IMR-90 (cell line): ENCODE measurements at regions not wholly inside any gene's neighbourhood (a gene's known extent, or its start where the extent isn't known, plus 50 kb on each side); places are given as distances from the start of the nearest gene placed in this dataset.

Experiments used
- ATAC-seq: fragments of 200-7000 bp; cut with Tn5 transposase; 2 replicates; pipeline ENCODE4 v1.9.1; 2020; ENCODE audit warnings: low read depth, mild to moderate bottlenecking, moderate library complexity
- BruUV-seq: library from RNA; stranded (reverse); fragments of 400-500 nt; replicated peaks from 2 replicates; lab custom pipeline; 2021; lab: Mats Ljungman, UMichigan
- CTCF ChIA-PET: fragments of 300-600 bp; formaldehyde crosslinking; extraction: SDS; loops from one replicate; lab custom pipeline; 2021; ENCODE audit warnings: antibody characterized with exemption; lab: Yijun Ruan, JAX
- POLR2A ChIA-PET: fragments of 300-600 bp; sonication (Branson Sonifier 250); formaldehyde crosslinking; loops from one replicate; lab custom pipeline; 2022; ENCODE audit warnings: antibody characterized with exemption; ENCODE audit not compliant: unreplicated experiment; lab: Charles Lee
- DNase-seq: peaks from one replicate; pipeline ENCODE4 v3.0.0; 2013
- H2AFZ ChIP-seq: replicated peaks from 2 replicates; pipeline ENCODE3; 2013; ENCODE audit warnings: low read length, mild to moderate bottlenecking; ENCODE audit not compliant: poor library complexity
- H2AK5ac ChIP-seq: 2 replicates; pipeline ENCODE4 v1.6.1; 2013; ENCODE audit warnings: low read depth, low read length, inconsistent platforms
- H2AK9ac ChIP-seq: replicated peaks from 2 replicates; pipeline ENCODE3; 2013; ENCODE audit warnings: mild to moderate bottlenecking, low read depth, low read length, moderate library complexity; ENCODE audit not compliant: poor library complexity
- H2BK120ac ChIP-seq: 2 replicates; pipeline ENCODE4 v1.6.1; 2013; ENCODE audit warnings: low read depth, low read length, inconsistent platforms
- H2BK15ac ChIP-seq: 3 replicates; pipeline ENCODE4 v1.6.1; 2013; ENCODE audit warnings: low read depth, low read length, inconsistent platforms
- H2BK20ac ChIP-seq: 2 replicates; pipeline ENCODE4 v1.6.1; 2013; ENCODE audit warnings: low read depth, mild to moderate bottlenecking, inconsistent platforms, low read length, moderate library complexity
- H2BK5ac ChIP-seq: 2 replicates; pipeline ENCODE4 v1.6.1; 2013; ENCODE audit warnings: mild to moderate bottlenecking, low read depth, low read length, inconsistent platforms; ENCODE audit not compliant: poor library complexity, severe bottlenecking
- H3K14ac ChIP-seq: replicated peaks from 2 replicates; pipeline ENCODE4 v1.6.1; 2013; ENCODE audit warnings: low read depth, low read length, inconsistent platforms
- H3K18ac ChIP-seq: 2 replicates; pipeline ENCODE4 v1.6.1; 2013; ENCODE audit warnings: low read depth, low read length, control low read depth
- H3K23ac ChIP-seq: 2 replicates; pipeline ENCODE4 v1.6.1; 2013; ENCODE audit warnings: low read depth, low read length, inconsistent platforms
- H3K27ac ChIP-seq: 2 replicates; pipeline ENCODE4 v1.5.1; 2013; ENCODE audit warnings: mild to moderate bottlenecking, control low read depth, low read length; ENCODE audit not compliant: insufficient read depth
- H3K27me3 ChIP-seq: 2 replicates; pipeline ENCODE4 v1.6.1; 2013; ENCODE audit warnings: low read length; ENCODE audit not compliant: control insufficient read depth, insufficient read depth
- H3K36me3 ChIP-seq: 2 replicates; pipeline ENCODE4 v1.6.1; 2013; ENCODE audit warnings: low read length, mixed read lengths; ENCODE audit not compliant: control insufficient read depth, insufficient read depth
- H3K4ac ChIP-seq: 2 replicates; pipeline ENCODE4 v1.6.1; 2013; ENCODE audit warnings: low read depth, low read length, inconsistent platforms
- H3K4me1 ChIP-seq: 2 replicates; pipeline ENCODE4 v1.6.1; 2013; ENCODE audit warnings: low read length, mixed read lengths; ENCODE audit not compliant: control insufficient read depth, insufficient read depth
- H3K4me2 ChIP-seq: 2 replicates; pipeline ENCODE4 v1.6.1; 2013; ENCODE audit warnings: low read depth, mild to moderate bottlenecking, control low read depth, low read length, moderate library complexity
- H3K4me3 ChIP-seq: 2 replicates; pipeline ENCODE4 v1.5.1; 2013; ENCODE audit warnings: low read depth, mild to moderate bottlenecking, control low read depth, low read length, moderate library complexity; ENCODE audit not compliant: insufficient read depth
- H3K56ac ChIP-seq: 2 replicates; pipeline ENCODE4 v1.6.1; 2013; ENCODE audit warnings: low read length, inconsistent platforms; ENCODE audit not compliant: insufficient read depth; ENCODE audit errors: extremely low read depth
- H3K79me1 ChIP-seq, 2 experiments: 2 replicates each; pipeline ENCODE4 v1.6.1; 2013; ENCODE audit warnings: low read length in 2 of 2, inconsistent platforms in 1 of 2, low read depth in 1 of 2
- H3K9ac ChIP-seq: 2 replicates; pipeline ENCODE4 v1.6.1; 2013; ENCODE audit warnings: low read depth, low read length, control low read depth
- H3K9me1 ChIP-seq: 2 replicates; pipeline ENCODE4 v1.6.1; 2013; ENCODE audit warnings: low read length, inconsistent platforms; ENCODE audit not compliant: insufficient read depth
- H3K9me3 ChIP-seq: 2 replicates; pipeline ENCODE4 v1.6.1; 2013; ENCODE audit warnings: low read length; ENCODE audit not compliant: control insufficient read depth, insufficient read depth
- H4K20me1 ChIP-seq: 2 replicates; pipeline ENCODE4 v1.6.1; 2013; ENCODE audit warnings: low read length, inconsistent platforms; ENCODE audit not compliant: insufficient read depth
- H4K5ac ChIP-seq: 2 replicates; pipeline ENCODE4 v1.6.1; 2013; ENCODE audit warnings: mild to moderate bottlenecking, low read depth, low read length, control low read depth
- H4K8ac ChIP-seq, 2 experiments: 2 replicates each; pipeline ENCODE4 v1.6.1; 2013; ENCODE audit warnings: low read depth in 2 of 2, low read length in 2 of 2, control low read depth in 1 of 2, inconsistent platforms in 1 of 2
- H4K91ac ChIP-seq: 2 replicates; pipeline ENCODE4 v1.6.1; 2013; ENCODE audit warnings: low read depth, low read length, inconsistent platforms; ENCODE audit not compliant: insufficient read depth
- FOS ChIP-seq: fragments of 150-350 bp; IDR thresholded peaks from 2 replicates; pipeline ENCODE4 v1.6.1; 2016; ENCODE audit warnings: low read depth, low read length
- MXI1 ChIP-seq: IDR thresholded peaks from 2 replicates; pipeline ENCODE4 v1.6.1; 2012; ENCODE audit warnings: low read depth, mild to moderate bottlenecking, low read length, moderate library complexity, borderline replicate concordance
- NFE2L2 ChIP-seq: fragments of 150-350 bp; IDR thresholded peaks from 2 replicates; pipeline ENCODE4 v1.6.1; 2016; ENCODE audit warnings: low read depth, mild to moderate bottlenecking, low read length
- POLR2A ChIP-seq: IDR thresholded peaks from 2 replicates; pipeline ENCODE4 v1.6.1; 2012; ENCODE audit warnings: mild to moderate bottlenecking, low read depth, low read length
- WGBS, 2 experiments: methylation state at CpG; one replicate each; pipeline versions ENCODE4 v1.1.5 to v1.1.7; 2013; ENCODE audit warnings: missing lambda C conversion rate in 2 of 2; ENCODE audit not compliant: insufficient read length in 1 of 2; ENCODE audit errors: extremely low coverage in 2 of 2; 5-methylcytosine and 5-hydroxymethylcytosine counted together
- dilution Hi-C: fragments of 300-500 bp; cut with HindIII; formaldehyde crosslinking; loops from one replicate; pipeline ENCODE4 v1.14.3; 2018; ENCODE audit warnings: low sequenced_read_pairs; ENCODE audit not compliant: unreplicated experiment
- in situ Hi-C: fragments of 300-500 bp; cut with MboI; formaldehyde crosslinking; loops from 3 replicates; pipeline ENCODE4 v1.14.3; 2019; ENCODE audit warnings: low sequenced_read_pairs, inconsistent platforms, mixed read lengths
- intact Hi-C: fragments of 100-400 bp; cut with micrococcal nuclease; formaldehyde crosslinking; loops from 2 replicates; pipeline ENCODE4 v1.10.0; 2022
- TF ChIP-seq, protein P1 (sequence below): fragments of 150-350 bp; IDR thresholded peaks from 2 replicates; pipeline ENCODE4 v1.6.1; 2016; ENCODE audit warnings: low read depth, mild to moderate bottlenecking, low read length, moderate library complexity, borderline replicate concordance

DNA sequence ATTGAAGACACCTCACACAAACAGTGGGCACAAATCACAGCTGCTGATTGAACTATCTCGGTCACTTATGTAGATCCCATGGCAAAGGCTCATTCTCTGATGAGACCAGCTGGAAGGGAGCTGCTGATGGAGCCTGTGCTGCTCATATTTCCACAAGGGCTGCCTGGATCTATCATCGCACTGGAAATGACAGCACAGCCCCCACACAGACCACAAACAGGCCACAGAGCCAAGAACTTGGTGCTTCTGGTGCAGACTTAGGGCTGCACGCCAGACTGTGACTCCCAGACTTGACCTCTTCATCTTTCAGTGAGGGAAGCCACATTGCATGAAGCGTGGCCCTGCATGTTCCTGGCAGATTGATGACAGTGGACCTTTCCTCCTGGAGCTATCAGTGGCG is 197.6 kb downstream of the MINAR1 start:
- H2BK5ac ChIP-seq: no peak overlapping the region
- ATAC-seq (no peak), DNase-seq (peak; percentile 41)
- H3K14ac ChIP-seq: no peak overlapping the region
- H3K23ac ChIP-seq: no peak overlapping the region
- H2BK15ac ChIP-seq: no peak overlapping the region
- H3K36me3 ChIP-seq: no peaks in the 10 kb centered on the region
- no peak overlapping the region for H2AK9ac ChIP-seq
- peaks cover 3% of the 10 kb centered on the region; the same call in 1 of the 2 replicates for H3K9me3 ChIP-seq
- BruUV-seq: no TSS peak
- H2BK20ac ChIP-seq: no peak overlapping the region
- no peak overlapping the region for H3K4me3 ChIP-seq
- no peak overlapping the region for H3K56ac ChIP-seq
- no peaks in the 10 kb centered on the region for H3K9me1 ChIP-seq
- TF ChIP-seq, protein P1, sequence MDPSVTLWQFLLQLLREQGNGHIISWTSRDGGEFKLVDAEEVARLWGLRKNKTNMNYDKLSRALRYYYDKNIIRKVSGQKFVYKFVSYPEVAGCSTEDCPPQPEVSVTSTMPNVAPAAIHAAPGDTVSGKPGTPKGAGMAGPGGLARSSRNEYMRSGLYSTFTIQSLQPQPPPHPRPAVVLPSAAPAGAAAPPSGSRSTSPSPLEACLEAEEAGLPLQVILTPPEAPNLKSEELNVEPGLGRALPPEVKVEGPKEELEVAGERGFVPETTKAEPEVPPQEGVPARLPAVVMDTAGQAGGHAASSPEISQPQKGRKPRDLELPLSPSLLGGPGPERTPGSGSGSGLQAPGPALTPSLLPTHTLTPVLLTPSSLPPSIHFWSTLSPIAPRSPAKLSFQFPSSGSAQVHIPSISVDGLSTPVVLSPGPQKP: no peak
- no peak for TF ChIP-seq NFE2L2
- no peak for TF ChIP-seq MXI1
- no peak for TF ChIP-seq POLR2A
- no peak for TF ChIP-seq FOS
- no peak overlapping the region for H4K8ac ChIP-seq
- H3K4ac ChIP-seq: no peak overlapping the region
- H3K18ac ChIP-seq: no peak overlapping the region
- ChIA-PET POLR2A (no interaction called here), CTCF (no interaction called here)
- 0% methylated on average over 1 of the region's 5 CpGs; no CpG with 5 or more reads in 1 of the 2 experiments for WGBS, 2 experiments
- H3K9ac ChIP-seq: no peak overlapping the region
- no peak overlapping the region for H3K4me2 ChIP-seq
- H2AFZ ChIP-seq: peak overlapping the region; percentile 13
- H3K79me1 ChIP-seq: no peaks in the 10 kb centered on the region
- H3K27ac ChIP-seq: no peak overlapping the region
- dilution Hi-C loops (no loop called here), intact Hi-C loops (no loop called here), in situ Hi-C loops (loop anchor here (25.0 kb wide), 1 partner anchor 358 kb away; no protein-coding TSS in a partner anchor)
- H3K4me1 ChIP-seq: peaks cover 2% of the 10 kb centered on the region; the same call in 1 of the 2 replicates
- no peak overlapping the region for H4K5ac ChIP-seq
- H3K27me3 ChIP-seq: peaks cover 19% of the 10 kb centered on the region
- no peaks in the 10 kb centered on the region for H4K20me1 ChIP-seq
- no peak overlapping the region for H2AK5ac ChIP-seq
- no peak overlapping the region for H2BK120ac ChIP-seq
- no peak overlapping the region for H4K91ac ChIP-seq
